Urinary bladder (tissue), 3 donors: ENCODE measurements at regions not wholly inside any gene's neighbourhood (a gene's known extent, or its start where the extent isn't known, plus 50 kb on each side); places are given as distances from the start of the nearest gene placed in this dataset.

Experiments used
- DNase-seq: peaks from one replicate; pipeline ENCODE4 v3.0.0-alpha.2; 2015; ENCODE audit errors: extremely low spot score
- H3K27ac ChIP-seq: one replicate; pipeline ENCODE4 v1.5.1; 2013; ENCODE audit warnings: low read depth, mild to moderate bottlenecking, moderate library complexity
- H3K36me3 ChIP-seq: one replicate; pipeline ENCODE4 v1.6.1; 2013; ENCODE audit warnings: mild to moderate bottlenecking, moderate library complexity; ENCODE audit not compliant: insufficient read depth
- H3K4me1 ChIP-seq: one replicate; pipeline ENCODE4 v1.6.1; 2013; ENCODE audit warnings: mild to moderate bottlenecking, moderate library complexity; ENCODE audit not compliant: insufficient read depth
- H3K4me3 ChIP-seq: one replicate; pipeline ENCODE4 v1.5.1; 2013; ENCODE audit warnings: low read depth, low read length
- WGBS: extraction: QIAGEN DNeasy Blood & Tissue Kit; methylation state at CpG from one replicate; pipeline ENCODE4 v1.1.7; 2013; 5-methylcytosine and 5-hydroxymethylcytosine counted together
- donor health status: healthy with polysubstance abuse.
- donor health status: healthy.

DNA sequence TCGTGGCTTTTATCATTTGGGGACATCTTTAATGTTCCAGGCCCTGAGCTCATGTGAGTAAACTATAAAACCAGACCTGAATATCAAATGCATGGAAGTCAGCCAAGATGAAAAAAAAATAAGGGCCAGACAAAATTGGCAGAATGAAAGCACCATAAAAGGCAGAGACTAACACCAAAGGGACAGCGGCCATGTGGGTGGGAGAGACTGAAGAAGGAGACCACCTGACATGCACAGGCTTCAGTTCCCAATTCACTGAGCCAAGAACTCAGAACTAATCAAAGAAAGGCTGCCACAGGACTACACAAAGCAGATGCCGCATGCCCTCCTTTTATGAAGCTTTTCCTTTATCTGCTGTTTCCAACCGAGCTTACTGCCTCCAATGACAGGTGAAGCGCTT is 267.1 kb downstream of the RAD51AP2 start:
- 64% methylated on average over 5 of the region's 5 CpGs for WGBS
- no peak overlapping the region for H3K27ac ChIP-seq

GRCh38 chr2:17249249-17249648 is 269.0 kb downstream of the RAD51AP2 start:
- Histone ChIP-seq H3K27ac (no peak overlapping the region), H3K36me3 (no peaks in the 10 kb centered on the region), H3K4me1 (no peaks in the 10 kb centered on the region), H3K4me3 (no peak overlapping the region)
- DNase-seq, result no peak
- 74% methylated on average over 7 of the region's 7 CpGs for WGBS

More for the DNA sequence above, 267.1 kb downstream of the RAD51AP2 start:
- Histone ChIP-seq H3K36me3 (no peaks in the 10 kb centered on the region), H3K4me1 (no peaks in the 10 kb centered on the region), H3K4me3 (no peak overlapping the region)
- no peak for DNase-seq

GRCh38 chr2:17245906-17246305 is 272.3 kb downstream of the RAD51AP2 start:
- no peaks in the 10 kb centered on the region for H3K4me1 ChIP-seq
- H3K36me3 ChIP-seq, result no peaks in the 10 kb centered on the region
- H3K4me3 ChIP-seq, result no peak overlapping the region
- peak; percentile 10 for DNase-seq
- WGBS, result 12% methylated on average over 2 of the region's 2 CpGs
- H3K27ac ChIP-seq, result no peak overlapping the region

GRCh38 chr2:17242813-17243485 is 275.3 kb downstream of the RAD51AP2 start:
- no peak for DNase-seq
- 57% methylated on average over 3 of the region's 3 CpGs for WGBS
- Histone ChIP-seq H3K4me3 (no peak overlapping the region), H3K36me3 (no peaks in the 10 kb centered on the region), H3K4me1 (no peaks in the 10 kb centered on the region), H3K27ac (no peak overlapping the region)

DNA sequence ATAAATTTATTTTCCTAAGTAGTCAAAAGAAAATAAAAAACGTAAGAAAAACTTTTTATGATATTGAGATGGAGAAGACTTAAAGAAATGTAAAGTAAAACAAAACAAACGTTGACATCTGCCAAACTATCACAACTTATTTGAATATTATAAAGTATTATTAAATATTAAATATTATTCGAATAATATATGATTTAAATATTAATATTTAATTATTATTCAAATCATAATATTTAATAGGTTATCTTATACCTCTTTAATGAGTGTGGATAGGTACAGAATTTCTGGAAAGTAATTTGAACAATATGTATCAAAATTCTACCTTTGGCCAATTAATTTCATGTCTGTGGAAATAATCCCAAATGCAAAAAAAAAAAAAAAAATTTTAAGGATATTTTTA is 278.7 kb downstream of the RAD51AP2 start:
- no peak for DNase-seq
- no peak overlapping the region for H3K27ac ChIP-seq
- no peaks in the 10 kb centered on the region for H3K4me1 ChIP-seq
- H3K36me3 ChIP-seq, result no peaks in the 10 kb centered on the region
- no peak overlapping the region for H3K4me3 ChIP-seq
- 81% methylated on average over 3 of the region's 3 CpGs for WGBS

DNA sequence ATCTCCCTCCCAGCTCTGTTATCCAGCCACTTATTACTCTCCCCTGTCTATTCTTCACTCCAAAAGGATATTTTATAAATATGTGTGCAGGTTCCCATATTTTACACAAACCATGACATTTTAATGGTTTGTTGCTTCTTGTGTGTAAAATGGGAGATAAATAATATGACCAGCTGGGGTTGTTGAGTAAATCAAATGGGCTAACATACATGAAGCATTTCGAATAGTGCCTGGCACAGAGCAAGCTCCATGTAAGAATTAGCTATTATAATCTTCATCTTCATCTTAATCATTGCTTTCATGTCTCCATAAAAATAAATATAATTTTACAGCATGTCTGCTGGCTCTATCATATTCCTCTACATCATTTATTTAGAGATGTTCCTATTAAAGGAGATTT is 283.1 kb downstream of the RAD51AP2 start:
- H3K4me3 ChIP-seq, result no peak overlapping the region
- no peaks in the 10 kb centered on the region for H3K36me3 ChIP-seq
- no peak for DNase-seq
- H3K27ac ChIP-seq, result no peak overlapping the region
- 35% methylated on average over 1 of the region's 1 CpG for WGBS
- no peaks in the 10 kb centered on the region for H3K4me1 ChIP-seq

DNA sequence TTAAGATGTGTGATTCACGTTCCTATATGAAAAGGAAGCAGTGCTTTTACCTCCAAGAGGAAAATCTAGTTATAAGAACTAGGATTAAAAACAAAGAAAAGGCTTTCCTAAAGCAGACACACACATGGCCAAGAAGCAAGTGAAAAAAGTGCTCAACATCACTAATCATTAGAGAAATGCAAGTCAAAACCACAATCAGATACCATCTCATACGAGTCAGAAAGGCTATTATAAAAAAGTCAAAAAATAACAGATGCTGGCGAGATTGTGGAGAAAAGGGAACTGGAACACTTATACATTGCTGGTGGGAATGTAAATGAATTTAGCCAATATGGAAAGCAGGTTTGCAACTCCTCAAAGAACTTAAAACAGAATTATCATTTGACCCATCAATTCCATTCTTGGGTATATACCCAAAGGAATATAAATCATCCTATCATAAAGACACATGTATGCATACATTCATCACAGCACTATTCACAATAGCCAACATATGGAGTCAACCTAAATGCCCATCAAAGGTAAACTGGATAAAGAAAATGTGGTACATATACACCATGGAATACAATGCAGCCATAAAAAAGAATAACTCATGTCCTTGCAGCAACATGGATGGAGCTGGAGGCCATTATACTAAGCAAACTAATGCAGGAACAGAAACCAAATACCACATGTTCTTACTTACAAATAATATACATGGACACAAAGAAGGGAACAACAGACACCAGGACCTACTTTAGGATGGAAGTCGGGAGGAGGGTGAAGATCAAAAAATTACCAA is 285.3 kb downstream of the RAD51AP2 start:
- Histone ChIP-seq H3K4me3 (no peak overlapping the region), H3K36me3 (no peaks in the 10 kb centered on the region), H3K4me1 (no peaks in the 10 kb centered on the region), H3K27ac (no peak overlapping the region)
- 78% methylated on average over 4 of the region's 4 CpGs for WGBS
- DNase-seq, result no peak

DNA sequence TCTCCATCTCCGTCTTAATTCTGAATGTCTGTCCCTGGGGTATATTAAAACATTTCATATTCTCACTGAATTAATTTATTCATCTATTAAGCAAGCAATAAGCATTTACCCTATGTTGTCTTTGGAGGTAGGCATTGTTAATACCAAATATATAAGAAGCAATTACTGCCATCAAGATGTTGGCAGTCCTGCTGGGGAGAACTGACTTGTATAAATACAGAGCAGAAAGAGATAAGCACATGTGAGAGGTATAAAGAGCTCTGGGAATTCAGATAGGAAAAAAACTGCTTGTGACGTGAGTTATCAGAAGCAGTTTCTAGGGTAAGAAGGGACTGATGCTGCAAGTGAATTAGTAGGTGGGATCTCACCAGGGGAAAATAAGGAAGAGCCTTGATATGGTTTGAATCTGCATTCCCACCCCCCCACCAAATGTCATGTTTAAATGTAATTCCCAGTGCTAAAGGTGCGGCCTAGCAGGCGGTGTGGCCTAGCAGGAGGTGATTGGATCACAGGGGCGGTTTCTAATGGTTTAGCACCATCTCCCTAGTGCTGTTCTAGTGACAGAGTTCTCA is 286.8 kb downstream of the RAD51AP2 start:
- no peak for DNase-seq
- Histone ChIP-seq H3K4me1 (no peaks in the 10 kb centered on the region), H3K36me3 (no peaks in the 10 kb centered on the region), H3K27ac (no peak overlapping the region), H3K4me3 (no peak overlapping the region)
- 89% methylated on average over 5 of the region's 5 CpGs for WGBS

DNA sequence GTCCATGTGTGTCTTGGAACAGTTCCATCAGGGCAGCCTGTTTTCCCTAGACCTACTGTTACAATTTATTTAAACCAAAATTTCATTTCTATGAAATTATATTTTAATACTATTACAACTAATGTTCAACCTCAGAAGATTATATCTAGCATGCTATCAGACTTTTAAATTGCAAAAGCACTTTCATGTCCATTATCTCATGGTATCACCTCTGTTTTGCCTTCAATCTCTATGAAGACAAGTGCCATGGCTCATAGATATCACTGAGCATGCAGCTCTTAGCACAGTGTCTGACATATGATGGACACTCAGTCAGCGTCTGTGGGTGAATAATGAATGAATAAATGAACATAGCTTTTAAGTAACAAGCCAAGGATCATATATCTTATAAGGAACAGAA is 288.8 kb downstream of the RAD51AP2 start:
- no peaks in the 10 kb centered on the region for H3K4me1 ChIP-seq
- DNase-seq, result no peak
- no peaks in the 10 kb centered on the region for H3K36me3 ChIP-seq
- no peak overlapping the region for H3K27ac ChIP-seq
- 82% methylated on average over 1 of the region's 1 CpG for WGBS
- no peak overlapping the region for H3K4me3 ChIP-seq

- H3K4me1 ChIP-seq, result no peaks in the 10 kb centered on the region
- DNase-seq, result no peak
- no peaks in the 10 kb centered on the region for H3K36me3 ChIP-seq
- H3K27ac ChIP-seq, result no peak overlapping the region
- H3K4me3 ChIP-seq, result no peak overlapping the region
- WGBS, result 88% methylated on average over 6 of the region's 6 CpGs
Observed at GRCh38 chr2:17228461-17228860, 289.8 kb downstream of the RAD51AP2 start.

GRCh38 chr2:17227856-17228255 is 290.4 kb downstream of the RAD51AP2 start:
- H3K4me3 ChIP-seq, result no peak overlapping the region

DNA sequence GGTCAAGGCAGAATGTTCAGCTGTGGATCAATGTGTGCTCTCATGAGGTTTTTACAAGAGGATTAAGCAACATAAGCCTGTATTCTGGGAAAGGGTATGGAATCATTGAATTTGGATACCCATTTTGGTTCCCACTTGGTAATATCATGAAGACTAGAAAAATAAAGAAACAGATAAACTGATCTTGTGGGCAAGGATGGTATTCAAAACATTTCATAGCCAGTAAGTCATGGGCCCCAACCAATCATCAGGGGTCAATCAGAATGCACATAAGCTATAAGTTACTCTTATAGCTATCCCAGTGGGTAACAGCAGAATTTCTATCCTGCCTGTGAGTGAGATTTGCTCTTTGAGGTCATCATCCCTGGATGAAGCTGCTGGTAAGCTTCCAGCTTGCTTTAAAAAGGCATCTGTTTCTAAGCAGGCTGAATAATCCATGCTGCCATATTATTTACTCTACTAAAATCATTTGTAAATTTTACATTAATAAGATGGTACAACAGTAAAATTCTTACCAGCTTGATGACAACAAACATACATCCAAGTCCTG is 291.2 kb downstream of the RAD51AP2 start:
- no peaks in the 10 kb centered on the region for H3K36me3 ChIP-seq
- no peak overlapping the region for H3K27ac ChIP-seq
- H3K4me1 ChIP-seq, result no peaks in the 10 kb centered on the region
- no peak overlapping the region for H3K4me3 ChIP-seq
- DNase-seq, result no peak

More at GRCh38 chr2:17227856-17228255, 290.4 kb downstream of the RAD51AP2 start:
- Histone ChIP-seq H3K27ac (no peak overlapping the region), H3K36me3 (no peaks in the 10 kb centered on the region), H3K4me1 (no peaks in the 10 kb centered on the region)
- 88% methylated on average over 5 of the region's 5 CpGs for WGBS
- no peak for DNase-seq

- no peak for DNase-seq
- Histone ChIP-seq H3K4me3 (no peak overlapping the region), H3K36me3 (no peaks in the 10 kb centered on the region), H3K27ac (no peak overlapping the region), H3K4me1 (no peaks in the 10 kb centered on the region)
- WGBS, result 56% methylated on average over 4 of the region's 4 CpGs
Observed at GRCh38 chr2:17223211-17223610, 295.0 kb downstream of the RAD51AP2 start.

GRCh38 chr2:17208511-17208910 is 309.7 kb downstream of the RAD51AP2 start:
- whole genome bisulfite sequencing, result 61% methylated on average over 2 of the region's 2 CpGs
- no peak for DNase-seq
- Histone ChIP-seq H3K4me3 (no peak overlapping the region), H3K4me1 (no peaks in the 10 kb centered on the region), H3K36me3 (no peaks in the 10 kb centered on the region), H3K27ac (no peak overlapping the region)
